ENCODE measurements at regions not wholly inside any gene's neighbourhood (a gene's known extent, or its start where the extent isn't known, plus 50 kb on each side); places are given as distances from the start of the nearest gene placed in this dataset.

- intact Hi-C loops (cut with DNase I): no loop called here
- Histone ChIP-seq H3K4me3 (ENCODE audit: low read length in 3 of 3) (no peak overlapping the region), H3K27ac (ENCODE audit: low read depth in 2 of 2, low read length in 2 of 2) (no peak overlapping the region)
Measured at GRCh38 chr5:90231688-90232087, 177.9 kb downstream of the CETN3 start.

GRCh38 chr5:90227683-90228082 lies 181.9 kb downstream of the CETN3 start:
- intact Hi-C loops (cut with DNase I): no loop called here
- Histone ChIP-seq H3K36me3 (ENCODE audit: control insufficient read depth in 2 of 3, insufficient read depth in 3 of 3, low read length in 3 of 3) (no peaks in the 10 kb centered on the region), H3K9ac (ENCODE audit: low read length in 3 of 3) (no peak overlapping the region), H3K9me3 (ENCODE audit: control insufficient read depth in 2 of 3, insufficient read depth in 1 of 3, low read length in 3 of 3) (no peaks in the 10 kb centered on the region), H3K27ac (ENCODE audit: low read depth in 2 of 2, low read length in 2 of 2) (no peak overlapping the region), H3K27me3 (ENCODE audit: control insufficient read depth, insufficient read depth, low read length) (no peaks in the 10 kb centered on the region), H3K4me1 (ENCODE audit: control insufficient read depth in 2 of 3, insufficient read depth in 2 of 3, low read depth in 1 of 3, low read length in 3 of 3) (no peaks in the 10 kb centered on the region), H3K4me3 (ENCODE audit: low read length in 3 of 3) (no peak overlapping the region)
- DNase-seq (peak in 4 of 5 donors; percentile 14 to 40 (median 27)), FAIRE-seq (no peak)
- TF ChIP-seq CTCF (IDR thresholded peaks at IDR 0.05; ENCODE audit: borderline replicate concordance, extremely low read depth, insufficient read depth): no peak

More at GRCh38 chr5:90231688-90232087, 177.9 kb downstream of the CETN3 start:
- no peak for TF ChIP-seq CTCF (IDR thresholded peaks at IDR 0.05; ENCODE audit: borderline replicate concordance, extremely low read depth, insufficient read depth)
- FAIRE-seq (no peak), DNase-seq (no peak)
- Histone ChIP-seq H3K36me3 (ENCODE audit: control insufficient read depth in 2 of 3, insufficient read depth in 3 of 3, low read length in 3 of 3) (no peaks in the 10 kb centered on the region), H3K4me1 (ENCODE audit: control insufficient read depth in 2 of 3, insufficient read depth in 2 of 3, low read depth in 1 of 3, low read length in 3 of 3) (no peaks in the 10 kb centered on the region), H3K9ac (ENCODE audit: low read length in 3 of 3) (no peak overlapping the region), H3K9me3 (ENCODE audit: control insufficient read depth in 2 of 3, insufficient read depth in 1 of 3, low read length in 3 of 3) (no peaks in the 10 kb centered on the region), H3K27me3 (ENCODE audit: control insufficient read depth, insufficient read depth, low read length) (no peaks in the 10 kb centered on the region)

GRCh38 chr5:90226433-90227099 lies 183.0 kb downstream of the CETN3 start:
- FAIRE-seq: no peak
- intact Hi-C loops (cut with DNase I): no loop called here

More at GRCh38 chr5:90226433-90227099, 183.0 kb downstream of the CETN3 start:
- no peak for TF ChIP-seq CTCF (IDR thresholded peaks at IDR 0.05; ENCODE audit: borderline replicate concordance, extremely low read depth, insufficient read depth)
- Histone ChIP-seq H3K27ac (ENCODE audit: low read depth in 2 of 2, low read length in 2 of 2) (no peak overlapping the region), H3K36me3 (ENCODE audit: control insufficient read depth in 2 of 3, insufficient read depth in 3 of 3, low read length in 3 of 3) (no peaks in the 10 kb centered on the region), H3K4me3 (ENCODE audit: low read length in 3 of 3) (no peak overlapping the region), H3K9ac (ENCODE audit: low read length in 3 of 3) (no peak overlapping the region), H3K4me1 (ENCODE audit: control insufficient read depth in 2 of 3, insufficient read depth in 2 of 3, low read depth in 1 of 3, low read length in 3 of 3) (no peaks in the 10 kb centered on the region), H3K9me3 (ENCODE audit: control insufficient read depth in 2 of 3, insufficient read depth in 1 of 3, low read length in 3 of 3) (no peaks in the 10 kb centered on the region), H3K27me3 (ENCODE audit: control insufficient read depth, insufficient read depth, low read length) (no peaks in the 10 kb centered on the region)
- peak in 2 of 5 donors; percentile 21 to 26 for DNase-seq
